ENCODE measurements at regions not wholly inside any gene's neighbourhood (a gene's known extent, or its start where the extent isn't known, plus 50 kb on each side); places are given as distances from the start of the nearest gene placed in this dataset.

DNA sequence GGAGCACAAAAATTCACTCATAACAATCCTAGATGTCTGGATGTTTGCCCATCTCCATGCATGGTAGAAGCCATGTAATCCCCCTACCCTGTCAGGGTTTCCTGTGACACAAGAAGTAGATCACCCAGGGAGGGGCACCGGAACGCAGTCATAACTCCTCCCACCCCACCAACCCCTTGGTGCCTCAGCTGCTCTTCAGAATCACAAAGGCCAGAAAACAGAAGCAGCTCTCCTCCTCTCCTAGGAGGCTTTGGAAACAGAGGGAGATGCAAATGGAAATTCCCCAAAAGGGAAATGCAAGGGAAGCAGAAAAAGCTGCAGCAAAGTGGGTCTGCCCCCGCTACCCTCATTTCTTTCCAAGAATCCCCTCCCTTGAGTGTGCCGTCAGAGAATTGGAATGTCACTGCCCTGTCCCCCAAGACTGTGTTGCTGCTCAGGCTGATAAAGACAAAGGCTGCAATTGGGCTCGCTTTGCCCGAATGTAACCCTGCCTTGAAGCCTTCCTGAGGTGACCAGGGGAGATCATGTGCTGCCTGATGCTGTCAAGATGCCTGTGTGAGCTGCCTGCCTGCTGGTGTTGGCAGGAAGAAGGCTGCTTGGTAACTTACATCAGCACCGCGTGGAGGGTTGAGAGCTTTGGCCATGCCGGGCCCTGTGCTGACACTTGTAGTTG lies 65.5 kb upstream of the ABCA1 start:
- TF ChIP-seq TCF7L2 (IDR thresholded peaks at IDR 0.05; ENCODE audit: low read depth, low read length), result no peak
- TF ChIP-seq, protein P1, sequence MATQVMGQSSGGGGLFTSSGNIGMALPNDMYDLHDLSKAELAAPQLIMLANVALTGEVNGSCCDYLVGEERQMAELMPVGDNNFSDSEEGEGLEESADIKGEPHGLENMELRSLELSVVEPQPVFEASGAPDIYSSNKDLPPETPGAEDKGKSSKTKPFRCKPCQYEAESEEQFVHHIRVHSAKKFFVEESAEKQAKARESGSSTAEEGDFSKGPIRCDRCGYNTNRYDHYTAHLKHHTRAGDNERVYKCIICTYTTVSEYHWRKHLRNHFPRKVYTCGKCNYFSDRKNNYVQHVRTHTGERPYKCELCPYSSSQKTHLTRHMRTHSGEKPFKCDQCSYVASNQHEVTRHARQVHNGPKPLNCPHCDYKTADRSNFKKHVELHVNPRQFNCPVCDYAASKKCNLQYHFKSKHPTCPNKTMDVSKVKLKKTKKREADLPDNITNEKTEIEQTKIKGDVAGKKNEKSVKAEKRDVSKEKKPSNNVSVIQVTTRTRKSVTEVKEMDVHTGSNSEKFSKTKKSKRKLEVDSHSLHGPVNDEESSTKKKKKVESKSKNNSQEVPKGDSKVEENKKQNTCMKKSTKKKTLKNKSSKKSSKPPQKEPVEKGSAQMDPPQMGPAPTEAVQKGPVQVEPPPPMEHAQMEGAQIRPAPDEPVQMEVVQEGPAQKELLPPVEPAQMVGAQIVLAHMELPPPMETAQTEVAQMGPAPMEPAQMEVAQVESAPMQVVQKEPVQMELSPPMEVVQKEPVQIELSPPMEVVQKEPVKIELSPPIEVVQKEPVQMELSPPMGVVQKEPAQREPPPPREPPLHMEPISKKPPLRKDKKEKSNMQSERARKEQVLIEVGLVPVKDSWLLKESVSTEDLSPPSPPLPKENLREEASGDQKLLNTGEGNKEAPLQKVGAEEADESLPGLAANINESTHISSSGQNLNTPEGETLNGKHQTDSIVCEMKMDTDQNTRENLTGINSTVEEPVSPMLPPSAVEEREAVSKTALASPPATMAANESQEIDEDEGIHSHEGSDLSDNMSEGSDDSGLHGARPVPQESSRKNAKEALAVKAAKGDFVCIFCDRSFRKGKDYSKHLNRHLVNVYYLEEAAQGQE (IDR thresholded peaks at IDR 0.05; ENCODE audit: insufficient read depth in 1 of 2, low read depth in 2 of 2, low read length in 1 of 2), result no peak
- no peak for TF ChIP-seq POLR2AphosphoS5 (IDR thresholded peaks at IDR 0.05; ENCODE audit: low read depth, low read length)
- TF ChIP-seq SIN3A (IDR thresholded peaks at IDR 0.05; ENCODE audit: borderline replicate concordance, insufficient read depth, low read depth, low read length), result no peak
- TF ChIP-seq, protein P2, sequence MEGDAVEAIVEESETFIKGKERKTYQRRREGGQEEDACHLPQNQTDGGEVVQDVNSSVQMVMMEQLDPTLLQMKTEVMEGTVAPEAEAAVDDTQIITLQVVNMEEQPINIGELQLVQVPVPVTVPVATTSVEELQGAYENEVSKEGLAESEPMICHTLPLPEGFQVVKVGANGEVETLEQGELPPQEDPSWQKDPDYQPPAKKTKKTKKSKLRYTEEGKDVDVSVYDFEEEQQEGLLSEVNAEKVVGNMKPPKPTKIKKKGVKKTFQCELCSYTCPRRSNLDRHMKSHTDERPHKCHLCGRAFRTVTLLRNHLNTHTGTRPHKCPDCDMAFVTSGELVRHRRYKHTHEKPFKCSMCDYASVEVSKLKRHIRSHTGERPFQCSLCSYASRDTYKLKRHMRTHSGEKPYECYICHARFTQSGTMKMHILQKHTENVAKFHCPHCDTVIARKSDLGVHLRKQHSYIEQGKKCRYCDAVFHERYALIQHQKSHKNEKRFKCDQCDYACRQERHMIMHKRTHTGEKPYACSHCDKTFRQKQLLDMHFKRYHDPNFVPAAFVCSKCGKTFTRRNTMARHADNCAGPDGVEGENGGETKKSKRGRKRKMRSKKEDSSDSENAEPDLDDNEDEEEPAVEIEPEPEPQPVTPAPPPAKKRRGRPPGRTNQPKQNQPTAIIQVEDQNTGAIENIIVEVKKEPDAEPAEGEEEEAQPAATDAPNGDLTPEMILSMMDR (IDR thresholded peaks at IDR 0.05), result no peak
- ChIA-PET CTCF (no interaction called here), POLR2A (no interaction called here)
- H3K4me1 ChIP-seq (ENCODE audit: control insufficient read depth, insufficient read depth, low read length), result peaks cover 8% of the 10 kb centered on the region
- no TSS peak for BruUV-seq (replicated peaks)
- H3K27ac ChIP-seq (ENCODE audit: low read length), result no peak overlapping the region
- in situ Hi-C loops (cut with HindIII; ENCODE audit: low pct_unique_long_range_greater_than_20kb, low sequenced_read_pairs) (no loop called here), intact Hi-C loops (cut with micrococcal nuclease; ENCODE audit: unreplicated experiment) (no loop called here)
- no peaks in the 10 kb centered on the region for H3K27me3 ChIP-seq (ENCODE audit: control insufficient read depth, insufficient read depth, low read length)
- no peak for DNase-seq (ENCODE audit: low read depth, low spot score)
- H3K9me3 ChIP-seq (ENCODE audit: control insufficient read depth, insufficient read depth, low read depth, low read length), result no peaks in the 10 kb centered on the region
- H3K36me3 ChIP-seq (ENCODE audit: control insufficient read depth, insufficient read depth, low read length), result no peaks in the 10 kb centered on the region
- ATAC-seq, result no peak
- H3K4me3 ChIP-seq (ENCODE audit: low read depth in 2 of 2, low read length in 2 of 2), result no peak overlapping the region

DNA sequence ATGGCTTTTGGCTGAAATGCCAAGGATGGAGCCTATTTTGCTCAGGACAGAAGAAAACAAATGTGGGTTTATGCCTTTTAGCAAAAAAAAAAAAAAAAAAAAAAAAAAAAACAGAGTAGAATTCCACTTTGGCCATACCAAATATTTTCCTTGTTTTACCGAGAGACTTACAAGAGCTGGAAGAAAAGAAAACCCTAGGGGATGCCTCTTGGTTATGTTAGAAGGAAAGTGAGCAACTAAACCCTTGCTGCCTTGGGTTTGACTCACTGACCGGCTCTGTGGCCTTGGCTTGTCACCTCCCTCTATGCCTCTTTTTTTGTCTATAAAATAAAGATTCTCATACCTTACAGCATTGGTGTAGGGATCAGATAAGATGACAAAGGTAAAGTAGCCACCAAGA lies 69.6 kb upstream of the ABCA1 start:
- no peak for DNase-seq (ENCODE audit: low read depth, low spot score)
- CTCF ChIA-PET, result no interaction called here

More for the DNA sequence above, 69.6 kb upstream of the ABCA1 start:
- intact Hi-C loops (cut with micrococcal nuclease; ENCODE audit: unreplicated experiment), result no loop called here
- POLR2A ChIA-PET, result interaction anchor here (0.8 kb wide), 1 partner anchor 8 kb away, joined by 3 read pairs; no protein-coding TSS in a partner anchor
- Histone ChIP-seq H3K36me3 (ENCODE audit: control insufficient read depth, insufficient read depth, low read length) (no peaks in the 10 kb centered on the region), H3K27ac (ENCODE audit: low read length) (no peak overlapping the region), H3K4me3 (ENCODE audit: low read depth in 2 of 2, low read length in 2 of 2) (no peak overlapping the region), H3K4me1 (ENCODE audit: control insufficient read depth, insufficient read depth, low read length) (no peaks in the 10 kb centered on the region; the same call in 1 of the 2 replicates), H3K27me3 (ENCODE audit: control insufficient read depth, insufficient read depth, low read length) (no peaks in the 10 kb centered on the region), H3K9me3 (ENCODE audit: control insufficient read depth, insufficient read depth, low read depth, low read length) (no peaks in the 10 kb centered on the region)
- in situ Hi-C loops (cut with HindIII; ENCODE audit: low pct_unique_long_range_greater_than_20kb, low sequenced_read_pairs), result no loop called here
- ATAC-seq, result no peak
- TF ChIP-seq POLR2AphosphoS5 (IDR thresholded peaks at IDR 0.05; ENCODE audit: low read depth, low read length) (no peak), TCF7L2 (IDR thresholded peaks at IDR 0.05; ENCODE audit: low read depth, low read length) (no peak), SIN3A (IDR thresholded peaks at IDR 0.05; ENCODE audit: borderline replicate concordance, insufficient read depth, low read depth, low read length) (no peak)
- TF ChIP-seq, protein P1 (IDR thresholded peaks at IDR 0.05; ENCODE audit: insufficient read depth in 1 of 2, low read depth in 2 of 2, low read length in 1 of 2), result no peak
- TF ChIP-seq, protein P2 (IDR thresholded peaks at IDR 0.05), result no peak
- BruUV-seq (replicated peaks), result no TSS peak
